ENCODE measurements at regions not wholly inside any gene's neighbourhood (a gene's known extent, or its start where the extent isn't known, plus 50 kb on each side); places are given as distances from the start of the nearest gene placed in this dataset.

- no peak for DNase-seq
Observed at GRCh38 chr5:147037515-147038205, 159.1 kb upstream of the PPP2R2B start.

GRCh38 chr5:147040856-147041255, 162.3 kb upstream of the PPP2R2B start:
- DNase-seq = no peak

DNA sequence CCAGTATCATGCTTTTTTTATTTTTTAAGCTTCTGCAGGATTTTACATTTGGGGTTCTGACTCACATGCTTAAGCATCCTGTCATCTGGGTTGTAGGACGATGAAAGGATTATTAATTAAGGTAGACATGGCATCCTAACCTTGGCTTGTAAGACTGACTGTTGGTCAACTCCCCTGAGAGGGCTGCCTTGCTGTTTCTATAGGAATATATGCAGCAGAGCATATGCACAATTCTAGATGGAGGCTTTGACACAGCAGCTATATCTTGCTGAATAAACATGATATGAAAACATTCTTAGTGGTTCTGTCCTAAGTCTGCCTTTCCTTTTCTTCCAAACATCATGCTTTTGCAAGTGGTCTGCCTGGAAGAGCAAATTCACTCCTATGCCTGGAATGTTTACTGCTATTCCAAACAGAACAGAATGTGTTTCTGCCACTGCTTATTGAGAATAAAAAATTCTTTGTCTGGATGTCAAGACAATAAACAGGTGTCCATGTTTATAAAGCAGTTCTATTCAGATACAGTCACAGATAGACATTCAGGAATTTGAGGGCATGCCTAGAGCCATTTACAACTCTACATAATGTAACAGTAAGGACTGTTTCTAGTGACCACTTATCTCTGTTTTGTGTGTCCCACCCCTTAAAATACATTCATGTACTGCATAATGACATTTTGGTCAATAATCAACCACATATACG, 166.2 kb upstream of the PPP2R2B start:
- no peak for DNase-seq

GRCh38 chr5:147045290-147045689, 166.7 kb upstream of the PPP2R2B start:
- DNase-seq = no peak

- no peak for DNase-seq
Observed at GRCh38 chr5:147046281-147046680, 167.7 kb upstream of the PPP2R2B start.

DNA sequence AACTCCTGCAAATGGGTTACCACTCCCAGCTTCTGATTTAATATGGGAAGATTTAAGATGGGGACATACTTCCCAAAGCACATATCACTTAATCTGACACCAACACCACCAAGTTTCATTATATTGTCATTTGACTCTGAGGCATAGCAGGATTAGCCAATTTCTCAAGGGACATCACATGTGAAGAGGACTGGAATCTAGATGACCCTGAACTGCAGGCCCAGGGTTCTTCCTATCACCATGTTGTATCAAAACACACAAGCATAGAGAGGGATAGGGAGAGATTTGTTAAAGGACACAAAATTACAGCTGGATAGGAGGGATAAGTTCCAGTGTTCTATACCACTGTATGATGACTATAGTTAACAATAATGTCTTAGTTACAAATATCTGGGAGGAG, 168.3 kb upstream of the PPP2R2B start:
- DNase-seq = no peak

DNA sequence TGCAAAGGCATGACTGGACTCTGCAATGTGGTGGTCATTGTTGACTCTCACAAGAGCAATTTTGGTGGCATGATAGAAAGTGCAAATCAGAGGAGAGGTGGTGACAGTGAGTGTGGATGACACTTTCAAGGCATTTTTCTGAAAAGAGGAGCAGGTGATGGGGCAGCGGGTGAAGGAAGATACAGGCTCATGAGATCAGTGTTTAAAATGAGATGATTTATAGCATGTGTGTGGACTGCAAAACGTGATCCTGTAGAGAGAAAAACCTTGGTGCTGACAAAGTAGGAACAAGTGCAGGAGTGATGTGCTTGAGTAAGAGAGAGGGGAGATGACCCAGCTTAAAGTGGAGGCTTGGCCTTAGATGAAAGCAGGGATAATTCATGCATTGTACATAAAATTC, 171.2 kb upstream of the PPP2R2B start:
- DNase-seq = no peak

DNA sequence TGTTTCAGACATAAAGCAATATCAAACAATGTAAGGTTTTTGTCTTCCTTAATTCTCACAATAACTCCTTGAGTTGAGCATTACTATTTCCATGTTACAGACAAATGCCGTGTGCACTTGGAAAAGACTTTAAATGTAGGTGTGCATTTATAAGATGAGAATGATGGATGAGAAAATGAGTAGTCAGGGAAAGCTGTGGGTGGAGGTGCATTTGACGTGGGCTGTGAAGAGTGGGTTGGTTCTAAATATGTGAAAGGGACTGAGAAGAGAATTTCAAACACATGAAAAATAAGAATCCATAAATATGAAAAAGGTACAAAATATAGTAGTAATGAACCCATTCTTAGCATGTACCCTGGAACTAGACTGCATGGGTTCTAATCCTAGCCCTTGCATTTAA, 171.6 kb upstream of the PPP2R2B start:
- no peak for DNase-seq

DNA sequence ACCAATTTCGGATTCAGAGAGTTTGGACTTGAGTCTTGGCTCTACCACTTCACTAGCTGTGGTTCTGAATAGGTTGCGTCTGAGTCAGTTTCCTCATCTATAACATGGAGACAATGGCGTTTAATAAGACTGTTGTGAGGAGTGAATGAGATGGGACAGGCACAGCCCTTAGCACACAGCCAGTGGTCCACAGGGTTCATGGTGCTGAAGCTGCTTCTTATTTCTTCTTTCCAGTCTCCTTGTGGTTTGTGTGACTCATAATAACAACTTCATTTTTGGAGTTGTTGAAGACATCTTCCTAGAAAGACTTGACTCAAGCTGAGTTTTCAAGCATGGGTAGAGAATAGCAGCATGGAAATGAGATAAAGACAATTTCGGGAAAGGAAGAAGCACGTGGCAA, 172.6 kb upstream of the PPP2R2B start:
- DNase-seq = no peak

GRCh38 chr5:147052519-147052918, 174.0 kb upstream of the PPP2R2B start:
- DNase-seq = no peak

DNA sequence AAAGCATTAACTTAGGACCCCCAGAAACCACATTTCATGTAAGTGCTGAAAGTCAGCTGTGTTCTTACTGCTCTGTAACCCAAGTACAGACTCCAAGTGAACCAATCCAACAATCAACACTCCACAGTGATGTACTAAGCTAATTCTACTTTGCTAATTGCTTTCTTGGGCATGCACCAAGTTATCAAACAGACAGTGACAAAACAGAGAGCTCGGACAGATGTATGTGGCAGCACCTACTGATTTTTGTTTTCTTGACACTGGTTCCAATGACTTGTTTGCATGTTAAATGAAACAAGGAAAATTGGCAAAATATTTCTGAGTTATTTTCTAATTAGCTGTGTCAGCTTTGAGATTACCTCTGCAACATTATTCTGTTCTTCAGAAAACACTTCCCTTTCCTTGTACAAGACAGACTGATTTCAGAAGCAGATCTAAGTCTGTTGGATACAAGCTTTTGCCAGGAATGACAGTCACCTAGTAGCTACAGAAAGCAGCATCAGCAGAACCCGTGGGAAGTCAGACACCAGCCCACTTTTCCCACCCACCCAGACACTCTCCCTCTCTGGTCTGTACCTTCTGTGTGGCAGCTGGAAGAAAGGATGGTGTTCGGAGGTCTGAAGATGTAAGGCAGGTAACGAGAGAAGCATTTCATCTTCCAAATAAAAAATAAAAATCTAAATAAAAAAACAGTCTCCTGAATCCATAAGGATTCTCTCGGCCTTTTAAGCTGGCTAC, 176.7 kb upstream of the PPP2R2B start:
- no peak for DNase-seq

DNA sequence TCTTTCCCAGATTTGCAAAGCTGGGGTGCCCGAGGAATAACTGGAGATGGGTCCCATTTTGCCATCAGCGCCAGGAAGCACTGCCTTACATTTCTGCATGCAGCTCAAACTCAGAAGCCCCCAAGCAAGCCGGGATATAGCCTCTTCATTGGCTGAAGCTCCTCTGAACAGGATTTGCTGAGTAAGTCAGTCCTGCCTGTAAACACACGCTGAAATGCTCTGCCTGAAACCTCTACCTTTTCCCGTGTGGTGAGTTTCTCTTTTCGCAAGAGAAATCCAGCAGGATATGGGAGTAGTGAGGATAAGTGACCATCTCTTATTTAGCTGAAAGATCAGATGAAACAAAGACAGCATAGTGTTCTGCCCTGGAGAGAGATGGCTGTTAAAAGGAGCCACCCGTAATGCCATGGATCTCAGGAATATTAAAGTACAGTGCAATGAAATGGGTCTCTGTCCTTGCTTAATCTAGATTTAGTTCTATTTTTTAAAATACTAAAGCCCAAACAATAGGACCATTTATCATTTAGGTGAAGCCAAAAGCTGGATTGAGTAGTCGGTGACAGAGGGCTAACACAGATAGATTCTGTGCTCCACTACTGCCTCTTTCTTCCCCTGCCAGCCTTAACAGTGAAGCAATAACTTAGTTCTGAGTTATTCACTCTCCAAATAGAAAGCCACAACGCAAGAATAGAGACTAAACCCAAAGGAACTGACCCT, 177.5 kb upstream of the PPP2R2B start:
- DNase-seq = peak in 1 of 2 donors; percentile 60

DNA sequence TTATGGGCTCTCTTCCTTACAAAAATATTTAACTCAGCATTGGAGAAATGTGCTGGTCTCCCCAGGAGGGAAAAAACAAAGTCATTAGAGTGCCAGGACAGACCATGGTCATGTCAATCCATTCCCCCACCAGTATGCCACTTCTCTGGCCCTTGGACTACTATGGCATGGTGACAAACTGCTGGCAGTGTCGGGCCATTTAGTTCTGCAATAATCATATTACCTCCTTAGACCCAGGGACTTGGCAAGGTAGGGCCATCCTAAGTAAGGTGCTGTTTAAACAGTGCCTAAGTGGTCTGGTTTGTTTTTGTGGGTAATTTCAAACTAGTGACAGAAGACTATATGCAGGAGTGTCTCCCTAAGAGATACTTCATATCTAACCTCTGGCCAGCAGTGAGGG, 177.8 kb upstream of the STK32A start:
- DNase-seq = no peak

DNA sequence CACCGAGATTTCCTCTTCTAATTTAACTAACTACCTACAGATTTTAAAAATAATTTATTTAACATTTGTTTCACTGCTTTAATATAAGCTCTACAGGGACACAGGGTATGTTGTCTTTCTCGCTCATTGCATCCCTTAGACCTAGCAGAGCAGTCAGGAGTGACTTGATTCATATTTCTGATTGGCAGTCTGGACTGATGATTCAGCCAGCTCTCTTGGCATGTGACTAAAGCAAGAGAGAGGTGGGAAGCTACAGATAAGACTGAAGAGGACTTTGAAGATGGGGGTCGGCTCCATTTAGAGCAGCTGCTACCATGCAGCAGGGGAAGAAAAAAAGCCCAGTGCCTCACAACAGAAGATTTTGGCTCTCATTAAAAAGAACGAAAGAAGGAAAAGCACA, 173.4 kb upstream of the STK32A start:
- no peak for DNase-seq

DNA sequence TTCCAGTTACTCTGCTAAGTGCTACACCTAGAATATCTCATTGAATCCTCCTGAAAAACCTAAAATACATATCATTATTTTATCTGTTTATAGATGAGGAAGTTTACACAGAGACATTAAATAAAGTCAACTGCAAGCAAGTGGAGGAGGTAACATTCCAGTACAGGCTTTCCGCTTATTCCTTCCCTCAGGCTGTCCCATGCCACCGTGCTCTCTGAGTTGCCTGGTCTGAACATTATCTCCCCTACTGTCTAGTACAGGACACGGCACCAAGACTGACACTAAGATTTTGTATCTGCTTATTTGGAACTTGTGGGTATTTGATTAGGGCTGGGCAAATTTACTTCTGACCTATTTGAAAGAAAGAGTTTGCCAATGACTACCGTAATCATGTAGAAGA, 172.4 kb upstream of the STK32A start:
- no peak for DNase-seq

GRCh38 chr5:147063943-147064342, 170.9 kb upstream of the STK32A start:
- no peak for DNase-seq

DNA sequence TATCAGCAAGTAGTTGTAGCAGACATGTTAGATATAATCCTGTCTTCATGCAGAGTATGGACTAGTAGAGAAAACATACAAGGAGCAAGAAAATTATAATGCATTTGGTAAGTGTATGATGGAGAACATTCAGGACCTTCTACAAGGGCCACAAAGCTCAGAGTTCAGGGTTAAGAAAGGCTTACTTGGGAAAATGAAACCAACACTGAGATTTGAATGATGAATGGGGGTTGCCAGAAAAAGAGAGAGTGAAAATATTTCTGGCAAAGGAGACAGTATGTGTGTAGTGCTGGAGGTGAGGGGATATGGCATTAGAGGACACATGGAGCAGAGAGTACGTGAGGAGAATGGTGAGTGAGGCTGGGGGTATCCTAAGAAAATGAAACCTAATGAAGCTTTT, 169.8 kb upstream of the STK32A start:
- DNase-seq = no peak

- no peak for DNase-seq
Observed at GRCh38 chr5:147068998-147069397, 165.8 kb upstream of the STK32A start.

DNA sequence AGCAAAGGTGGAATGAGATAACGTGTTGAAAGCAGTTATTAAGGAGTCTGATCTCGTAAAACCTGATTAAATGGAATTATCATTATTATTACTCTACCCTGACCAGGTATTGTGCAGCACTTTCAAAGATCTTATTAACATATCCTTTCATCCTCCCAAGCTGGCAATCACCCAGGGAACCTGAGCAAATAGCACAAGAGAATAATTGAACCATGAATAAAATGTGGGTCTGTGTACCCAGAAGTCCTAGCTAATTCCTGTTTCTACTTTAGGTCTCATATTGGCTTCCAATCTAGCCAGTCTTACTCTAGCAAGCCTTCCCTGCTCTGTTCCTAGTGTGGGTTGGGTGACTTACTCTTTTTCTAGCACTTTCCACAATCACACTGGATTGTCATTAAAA, 162.2 kb upstream of the STK32A start:
- DNase-seq = no peak

- no peak for DNase-seq
Observed at GRCh38 chr5:147073098-147073497, 161.7 kb upstream of the STK32A start.

GRCh38 chr5:147075187-147075586, 159.6 kb upstream of the STK32A start:
- DNase-seq = no peak

GRCh38 chr5:147080391-147080790, 154.4 kb upstream of the STK32A start:
- DNase-seq = peak in 1 of 2 donors; percentile 79

DNA sequence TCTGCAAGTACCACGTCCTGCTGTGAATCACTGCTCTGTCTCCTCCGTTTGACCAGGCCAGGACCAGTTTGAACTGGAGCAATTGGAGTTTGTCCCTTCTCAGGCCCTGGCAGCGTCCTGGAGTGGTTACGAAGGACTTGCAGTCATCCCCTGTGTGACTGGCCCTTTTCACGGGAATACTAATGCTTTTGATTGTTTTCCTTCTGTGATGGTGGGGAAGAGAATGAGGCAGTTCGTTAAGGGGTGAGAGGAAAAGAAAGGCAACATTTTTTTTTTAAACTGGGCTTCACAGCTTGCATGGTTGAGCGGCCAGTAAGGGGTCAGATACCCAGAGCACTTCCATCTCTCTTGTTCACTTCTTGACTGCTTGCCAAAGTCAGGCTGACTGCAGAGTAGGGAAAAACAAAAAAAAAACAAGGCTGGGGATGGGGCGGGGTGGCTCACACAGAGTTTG, 153.5 kb upstream of the STK32A start:
- peak; percentile 76 to 87 for DNase-seq
